ENCODE measurements at regions not wholly inside any gene's neighbourhood (a gene's known extent, or its start where the extent isn't known, plus 50 kb on each side); places are given as distances from the start of the nearest gene placed in this dataset.

DNA sequence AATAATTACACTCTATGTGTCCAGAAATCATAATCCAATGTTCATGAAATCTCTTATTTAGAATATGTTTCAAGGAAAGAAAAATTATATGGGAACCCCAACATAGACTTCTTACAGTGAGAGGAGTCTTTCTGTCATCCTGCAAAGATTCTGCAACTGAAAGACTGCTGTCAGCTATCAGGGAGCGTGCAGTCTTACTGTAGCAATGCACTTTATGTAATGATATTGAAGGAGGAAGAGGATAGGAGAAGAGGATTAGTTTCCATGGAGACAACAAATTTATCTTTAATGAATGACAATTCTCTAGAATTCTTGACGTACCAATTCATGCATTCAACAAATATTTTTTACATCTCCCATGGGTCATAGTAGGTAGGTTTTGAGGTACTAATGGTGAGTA is 61.3 kb upstream of the MYT1L start:
- no peak for DNase-seq

DNA sequence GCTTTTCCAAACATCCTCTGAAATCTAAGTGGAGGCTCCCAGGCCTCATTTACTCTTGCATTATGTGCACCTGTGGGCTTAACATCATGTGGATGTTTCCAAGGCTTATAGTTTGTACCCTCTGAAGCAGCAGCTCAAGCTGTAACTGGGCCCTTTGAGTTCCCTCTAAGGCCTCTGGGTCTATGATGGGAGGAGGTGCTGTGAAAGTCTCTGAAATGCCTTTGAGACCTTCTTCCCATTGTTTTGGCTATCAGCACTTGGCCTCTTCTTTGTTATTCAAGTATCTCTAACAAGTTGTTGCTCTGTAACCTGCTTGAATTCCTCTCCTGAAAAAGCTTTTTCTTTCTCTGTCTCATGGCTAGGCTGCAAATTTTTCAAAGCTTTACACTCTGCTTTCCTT is 58.1 kb upstream of the MYT1L start:
- no peak for DNase-seq

All from stimulated activated CD4-positive, alpha-beta T cell treated with anti-CD3 and anti-CD28 coated beads, Interleukin-12 subunit alpha, Interleukin-12 subunit beta, amount 100 ng/mL, for 4 hours (primary cell).